GM12878 (cell line): ENCODE measurements at regions not wholly inside any gene's neighbourhood (a gene's known extent, or its start where the extent isn't known, plus 50 kb on each side); places are given as distances from the start of the nearest gene placed in this dataset.

Experiments used
- ATAC-seq: fragments of 200-7000 bp; cut with Tn5 transposase; 3 replicates; pipeline ENCODE4 v1.9.1; 2020; ENCODE audit warnings: mild to moderate bottlenecking, moderate library complexity
- BruUV-seq: library from RNA; stranded (reverse); fragments of 400-500 nt; replicated peaks from 2 replicates; lab custom pipeline; 2021; lab: Mats Ljungman, UMichigan
- CTCF ChIA-PET: fragments of 300-600 bp; sonication (Branson Sonifier 250); formaldehyde crosslinking; extraction: SDS; loops from one replicate; lab custom pipeline; 2021; ENCODE audit warnings: inconsistent platforms; lab: Yijun Ruan, JAX
- POLR2A ChIA-PET: fragments of 350-600 bp; formaldehyde crosslinking; extraction: SDS; loops from one replicate; lab custom pipeline; 2021; ENCODE audit warnings: inconsistent platforms; lab: Charles Lee
- RAD21 ChIA-PET: fragments of 300-600 bp; sonication (Branson Sonifier 250); formaldehyde crosslinking; loops from one replicate; lab custom pipeline; 2023; ENCODE audit warnings: antibody characterized with exemption; ENCODE audit not compliant: unreplicated experiment; lab: Charles Lee
- SMC1A ChIA-PET: fragments of 300-600 bp; sonication (Branson Sonifier 250); formaldehyde crosslinking; loops from one replicate; lab custom pipeline; 2023; ENCODE audit not compliant: unreplicated experiment, uncharacterized antibody; lab: Charles Lee
- DNase-seq: peaks from one replicate; pipeline ENCODE4 v3.0.0-alpha.2; 2011; ENCODE audit warnings: low read depth, low spot score
- FAIRE-seq: peaks from 3 replicates; lab custom pipeline; 2011; peaks lifted over from hg19 to GRCh38; lab: Jason Lieb, UNC
- H2AFZ ChIP-seq: 2 replicates; pipeline ENCODE4 v1.6.0; 2011; ENCODE audit warnings: low read depth, low read length, control low read depth; ENCODE audit not compliant: control insufficient read depth
- H3K27ac ChIP-seq: 2 replicates; pipeline ENCODE4 v1.5.1; 2011; ENCODE audit warnings: control low read depth; ENCODE audit not compliant: control insufficient read depth, insufficient read depth
- H3K27me3 ChIP-seq, 2 experiments: replicated peaks in 1 of 2; 2 replicates each; pipeline versions ENCODE4 v1.6.0 to v1.6.1; 2011; ENCODE audit warnings: low read length in 1 of 2; ENCODE audit not compliant: control insufficient read depth in 2 of 2, insufficient read depth in 2 of 2
- H3K36me3 ChIP-seq, 2 experiments: 2 replicates each; pipeline ENCODE4 v1.5.1; 2011; ENCODE audit warnings: low read length in 1 of 2; ENCODE audit not compliant: control insufficient read depth in 2 of 2, insufficient read depth in 2 of 2
- H3K4me1 ChIP-seq: 2 replicates; pipeline ENCODE4 v1.6.1; 2011; ENCODE audit warnings: mild to moderate bottlenecking, low read length, moderate library complexity, mixed read lengths; ENCODE audit not compliant: control insufficient read depth, insufficient read depth
- H3K4me2 ChIP-seq: 2 replicates; pipeline ENCODE4 v1.6.0; 2011; ENCODE audit warnings: control low read depth; ENCODE audit not compliant: control insufficient read depth, insufficient read depth
- H3K4me3 ChIP-seq: fragments of 200-600 bp; sonication (generic); 2 replicates; pipeline ENCODE4 v1.5.1; 2016
- H3K79me2 ChIP-seq: 2 replicates; pipeline ENCODE4 v1.6.0; 2011; ENCODE audit warnings: low read length; ENCODE audit not compliant: control insufficient read depth, insufficient read depth
- H3K9ac ChIP-seq: 2 replicates; pipeline ENCODE4 v1.8.0; 2011; ENCODE audit warnings: low read length, control low read depth, mixed read lengths; ENCODE audit not compliant: control insufficient read depth, insufficient read depth
- H3K9me3 ChIP-seq: replicated peaks from 3 replicates; pipeline ENCODE4 v1.5.1; 2011; ENCODE audit warnings: mild to moderate bottlenecking, low read length; ENCODE audit not compliant: control insufficient read depth, insufficient read depth
- H4K20me1 ChIP-seq: 2 replicates; pipeline ENCODE4 v1.6.0; 2011; ENCODE audit not compliant: control insufficient read depth, insufficient read depth
- CBX3 ChIP-seq: fragments of 200-600 bp; sonication (generic); IDR thresholded peaks from 2 replicates; pipeline ENCODE4 v1.6.1; 2016; ENCODE audit warnings: low read depth, borderline replicate concordance
- CTCF ChIP-seq, 3 experiments: IDR thresholded peaks in 2 of 3; conservative IDR thresholded peaks in 1 of 3; 2 replicates each; pipeline ENCODE4 v1.5.1; 2011; ENCODE audit warnings: low read depth in 3 of 3, low read length in 3 of 3, mild to moderate bottlenecking in 3 of 3, control low read depth in 2 of 3, moderate library complexity in 2 of 3, inconsistent platforms in 1 of 3, mixed read lengths in 1 of 3; ENCODE audit not compliant: control insufficient read depth in 2 of 3, insufficient read depth in 1 of 3; ENCODE audit errors: extremely low read depth in 1 of 3
- EGR1 ChIP-seq, 2 experiments: IDR thresholded peaks; 1 replicate in 1 of 2; 2 replicates in 1 of 2; pipeline ENCODE4 v1.6.1; 2011 to 2012; ENCODE audit warnings: low read depth in 2 of 2, low read length in 2 of 2, borderline replicate concordance in 1 of 2, mild to moderate bottlenecking in 1 of 2, moderate library complexity in 1 of 2
- ELK1 ChIP-seq: IDR thresholded peaks from 2 replicates; pipeline ENCODE4 v1.6.1; 2012; ENCODE audit warnings: low read depth, low read length, improper control_type of control experiment
- GABPA ChIP-seq: IDR thresholded peaks from 2 replicates; pipeline ENCODE4 v1.6.1; 2014; ENCODE audit warnings: antibody characterized with exemption, low read depth, mild to moderate bottlenecking, inconsistent platforms
- KDM1A ChIP-seq: fragments of 200-600 bp; sonication (generic); IDR thresholded peaks from 2 replicates; pipeline ENCODE4 v1.6.1; 2016; ENCODE audit warnings: borderline replicate concordance
- NFXL1 ChIP-seq: fragments of 450-650 bp; IDR thresholded peaks from 2 replicates; pipeline ENCODE4 v1.6.1; 2017; ENCODE audit warnings: antibody characterized with exemption, mild to moderate bottlenecking, borderline replicate concordance
- PAX5 ChIP-seq: IDR thresholded peaks from 2 replicates; pipeline ENCODE4 v1.6.1; 2011; ENCODE audit warnings: low read depth, low read length, borderline replicate concordance
- RAD21 ChIP-seq: IDR thresholded peaks from 2 replicates; pipeline ENCODE4 v1.6.1; 2011; ENCODE audit warnings: mild to moderate bottlenecking, low read depth, low read length, moderate library complexity; ENCODE audit not compliant: insufficient read depth
- RUNX3 ChIP-seq: IDR thresholded peaks from 2 replicates; pipeline ENCODE4 v1.6.1; 2012; ENCODE audit warnings: low read length, inconsistent platforms
- SMC3 ChIP-seq: IDR thresholded peaks from 2 replicates; pipeline ENCODE4 v1.6.1; 2011; ENCODE audit warnings: low read length, improper control_type of control experiment, borderline replicate concordance
- YBX1 ChIP-seq: fragments of 450-650 bp; IDR thresholded peaks from 2 replicates; pipeline ENCODE4 v1.6.1; 2016; ENCODE audit warnings: antibody characterized with exemption
- whole genome bisulfite sequencing: methylation state at CpG from one replicate; pipeline ENCODE4 v1.1.6; 2016; ENCODE audit warnings: low lambda C conversion rate; ENCODE audit not compliant: insufficient replicate concordance, insufficient coverage; ENCODE audit errors: missing lambda C conversion rate; 5-methylcytosine and 5-hydroxymethylcytosine counted together
- in situ Hi-C: fragments of 300-500 bp; cut with MboI; formaldehyde crosslinking; loops from 9 replicates; pipeline ENCODE4 v1.14.3; 2018; ENCODE audit warnings: mixed read lengths
- intact Hi-C: fragments of 100-400 bp; cut with micrococcal nuclease; formaldehyde crosslinking; loops from one replicate; pipeline ENCODE4 v1.14.2; 2022; ENCODE audit not compliant: unreplicated experiment

GRCh38 chr4:132619968-132620367, 529.1 kb upstream of the PCDH10 start (continued):
- no peak for TF ChIP-seq NFXL1
- TF ChIP-seq CBX3: no peak
- no peak for TF ChIP-seq GABPA
- no peak for TF ChIP-seq KDM1A

GRCh38 chr4:132642016-132642817, 506.9 kb upstream of the PCDH10 start:
- no peaks in the 10 kb centered on the region for H3K4me1 ChIP-seq
- no peak for TF ChIP-seq EGR1 (IDR thresholded peaks at IDR 0.05; ENCODE audit: borderline replicate concordance in 1 of 2, low read depth in 2 of 2, low read length in 2 of 2)
- peak; percentile 68 to 75 (median 74) for TF ChIP-seq CTCF (IDR thresholded peaks at IDR 0.05 in 2 of 3, conservative IDR thresholded peaks at IDR 0.05 in 1 of 3; ENCODE audit: control insufficient read depth in 2 of 3, extremely low read depth in 1 of 3, insufficient read depth in 1 of 3, low read depth in 3 of 3, low read length in 3 of 3)
- TF ChIP-seq SMC3: peak; percentile 81; the same call in 1 of the 2 replicates
- no peak for TF ChIP-seq YBX1
- peak; percentile 32; the same call in 1 of the 2 replicates for TF ChIP-seq RUNX3
- no peak for TF ChIP-seq PAX5
- TF ChIP-seq RAD21: peak; percentile 93
- no peak for TF ChIP-seq ELK1
- ChIA-PET SMC1A (interaction anchor here (1.6 kb wide), 1 partner anchor 10 kb away, joined by 3 read pairs; no protein-coding TSS in a partner anchor), RAD21 (no interaction called here), POLR2A (no interaction called here), CTCF (interaction anchor here (0.7 to 1.7 kb wide), 5 partner anchors 9 to 1551 kb away, joined by 3 to 5 read pairs (median 3); no protein-coding TSS in a partner anchor)
- intact Hi-C loops: loop anchor here (5.0 kb wide), 2 partner anchors 1550 to 1895 kb away; no protein-coding TSS in a partner anchor
- H3K27me3 ChIP-seq: no peaks in the 10 kb centered on the region
- ATAC-seq (peak; percentile 64), DNase-seq (peak; percentile 3), FAIRE-seq (no peak)
- no peaks in the 10 kb centered on the region for H3K79me2 ChIP-seq
- no peak overlapping the region for H3K9ac ChIP-seq
- H3K4me3 ChIP-seq: no peak overlapping the region
- no TSS peak for BruUV-seq
- H3K4me2 ChIP-seq: no peak overlapping the region
- no peaks in the 10 kb centered on the region for H3K9me3 ChIP-seq
- no peaks in the 10 kb centered on the region for H3K36me3 ChIP-seq
- H3K27ac ChIP-seq: no peak overlapping the region
- H4K20me1 ChIP-seq: no peaks in the 10 kb centered on the region
- H2AFZ ChIP-seq: no peak overlapping the region
- WGBS: 2% methylated on average over 6 of the region's 6 CpGs
- in situ Hi-C loops: loop anchor here (25.0 kb wide), 1 partner anchor 1555 kb away; no protein-coding TSS in a partner anchor
